ENCODE measurements at regions not wholly inside any gene's neighbourhood (a gene's known extent, or its start where the extent isn't known, plus 50 kb on each side); places are given as distances from the start of the nearest gene placed in this dataset.

DNA sequence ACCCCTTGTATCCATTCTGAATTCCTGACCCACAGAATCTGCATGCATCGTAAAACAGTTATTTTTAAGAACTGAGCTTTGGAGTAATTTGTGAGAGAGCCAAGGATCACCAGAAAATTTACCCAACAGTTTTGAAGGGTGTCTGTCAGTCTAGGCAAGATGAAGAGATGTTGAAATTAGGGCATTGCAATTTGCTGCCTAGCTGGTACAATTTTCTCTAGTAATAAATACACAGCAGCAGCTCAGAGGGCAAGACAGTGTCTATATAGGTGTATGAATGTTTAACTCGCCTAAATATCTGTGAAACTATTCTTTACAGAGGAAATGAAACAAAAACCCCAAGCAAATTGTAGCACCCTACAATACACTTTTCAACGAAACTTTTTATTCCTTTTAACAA lies 377.8 kb upstream of the POU3F3 start:
- TF ChIP-seq POLR2A (IDR thresholded peaks at IDR 0.05) (no peak), CTCF (IDR thresholded peaks at IDR 0.05) (no peak), POLR2AphosphoS5 (IDR thresholded peaks at IDR 0.05; ENCODE audit: insufficient read depth in 1 of 2, low read depth in 1 of 2) (no peak)
